Erythroblast (primary cell): ENCODE measurements at regions not wholly inside any gene's neighbourhood (a gene's known extent, or its start where the extent isn't known, plus 50 kb on each side); places are given as distances from the start of the nearest gene placed in this dataset.
A peak's percentile ranks its signal among the peaks of the same experiment; 100 is the strongest.

Experiments
- DNase-seq, 2 experiments: peaks; one replicate each; lab custom pipeline; 2025; lab: John Stamatoyannopoulos, UW
- GATA1 ChIP-seq: IDR thresholded peaks from 2 replicates; pipeline ENCODE4 v1.6.1; 2011; ENCODE audit warnings: low read depth, mild to moderate bottlenecking, control low read depth, low read length, moderate library complexity
- POLR2A ChIP-seq: IDR thresholded peaks from 2 replicates; pipeline ENCODE4 v1.6.1; 2011; ENCODE audit warnings: mild to moderate bottlenecking, low read length

- no peak for TF ChIP-seq POLR2A
- TF ChIP-seq GATA1: no peak
- no peak for DNase-seq
Measured at GRCh38 chr5:136432705-136433104, 67.4 kb upstream of the TRPC7 start.

DNA sequence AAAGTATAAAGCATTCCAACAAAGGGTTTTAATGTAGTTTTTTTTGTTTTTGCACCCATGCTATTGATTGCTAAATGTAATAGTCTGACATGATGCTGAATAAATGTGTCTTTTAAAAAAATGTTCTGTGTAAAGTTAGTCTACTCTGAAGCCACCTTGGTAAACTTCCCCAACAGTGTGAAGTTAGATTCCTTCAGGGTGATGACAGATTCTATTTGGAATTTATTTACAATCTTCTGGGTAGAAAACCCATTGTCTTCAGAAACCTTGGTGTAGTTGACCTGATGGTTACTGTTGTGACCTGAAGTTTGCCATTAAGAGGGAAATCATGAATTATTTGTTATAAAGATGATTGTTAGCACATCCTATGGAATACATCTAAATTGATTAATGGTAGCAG is 64.7 kb upstream of the TRPC7 start:
- TF ChIP-seq GATA1: no peak
- no peak for TF ChIP-seq POLR2A

DNA sequence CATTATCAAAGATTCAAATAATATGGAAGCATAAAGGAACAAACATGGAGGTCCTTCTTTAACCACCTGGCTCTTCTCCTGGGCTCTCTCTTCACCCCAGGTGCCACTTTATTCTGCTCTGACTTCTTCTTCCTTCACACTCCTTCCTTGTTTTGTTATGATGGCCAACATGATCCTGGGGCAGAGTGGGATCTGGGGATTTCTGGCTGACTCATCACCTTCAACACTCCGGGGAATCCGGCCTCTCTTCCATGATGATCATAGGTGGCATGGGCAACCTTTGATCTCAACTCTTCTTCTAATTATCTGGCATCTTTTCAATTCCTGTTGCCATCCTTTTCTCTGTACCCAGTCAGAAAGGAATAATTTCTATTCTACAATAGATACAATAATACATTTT is 62.1 kb upstream of the TRPC7 start:
- TF ChIP-seq GATA1 (no peak), POLR2A (no peak)
- DNase-seq: no peak

More for the DNA sequence above, 64.7 kb upstream of the TRPC7 start:
- no peak for DNase-seq

DNA sequence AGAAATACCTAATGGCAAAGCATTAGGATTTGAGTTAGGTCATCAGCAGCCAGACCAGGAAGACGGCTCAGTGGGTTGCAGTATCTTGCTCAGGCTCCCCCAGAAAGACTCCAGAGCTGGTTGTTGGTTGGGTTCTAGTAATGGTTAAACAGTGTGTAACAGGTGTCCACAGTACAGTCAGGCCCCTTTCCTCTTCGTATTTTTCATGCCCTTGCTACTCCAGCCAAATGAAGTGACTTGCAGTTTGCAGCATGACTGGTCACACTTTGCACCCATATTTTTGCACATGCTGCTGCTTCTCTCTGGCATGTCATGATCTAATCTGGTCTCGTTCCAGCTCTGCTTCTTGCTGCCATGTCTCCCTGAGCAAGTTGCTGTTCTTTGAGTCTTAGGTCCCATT is 60.6 kb upstream of the TRPC7 start:
- DNase-seq: peak; percentile 4 to 38
- TF ChIP-seq POLR2A (no peak), GATA1 (no peak)

DNA sequence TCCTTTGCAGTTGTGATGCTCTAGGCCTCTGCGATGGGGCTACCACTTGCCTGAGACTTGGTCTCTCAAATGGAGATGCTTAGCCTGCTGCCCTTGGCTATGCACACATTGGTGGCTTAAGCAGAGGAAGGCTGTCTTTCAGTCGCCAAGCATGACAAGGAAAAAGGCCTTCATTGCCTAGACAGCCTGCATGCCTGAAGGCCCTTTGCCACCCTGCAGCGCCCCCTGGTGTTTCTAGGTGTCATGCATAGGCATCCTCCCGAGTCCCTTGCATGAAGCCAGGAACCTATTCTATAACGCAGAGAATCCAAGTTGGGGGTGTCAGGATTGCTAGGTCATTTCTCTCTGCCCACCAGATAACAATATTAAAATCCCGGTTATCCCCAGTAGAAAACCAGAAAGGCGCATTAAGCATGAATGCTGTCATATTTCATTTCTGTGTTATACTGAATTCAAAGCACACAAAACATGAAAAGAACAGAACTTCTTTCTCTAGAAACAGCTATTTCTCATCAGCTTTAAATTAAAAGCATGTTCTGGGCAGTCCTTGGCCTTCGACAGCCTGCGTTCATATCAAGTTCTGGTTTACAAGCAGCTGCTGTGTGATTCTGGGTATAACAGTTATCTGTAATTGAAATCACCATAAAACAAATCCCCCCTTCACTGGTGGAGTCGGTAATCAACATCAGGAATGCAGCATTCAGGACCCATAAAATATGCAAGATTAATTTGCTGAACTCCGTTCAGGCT is 59.7 kb upstream of the TRPC7 start:
- TF ChIP-seq POLR2A (no peak), GATA1 (no peak)
- peak; percentile 55 to 79 for DNase-seq

- DNase-seq: no peak
- TF ChIP-seq POLR2A: no peak
- TF ChIP-seq GATA1: no peak
Measured at GRCh38 chr5:136423944-136424606, 58.7 kb upstream of the TRPC7 start.

GRCh38 chr5:136420168-136420898 is 55.0 kb upstream of the TRPC7 start:
- DNase-seq: no peak
- TF ChIP-seq POLR2A: no peak
- no peak for TF ChIP-seq GATA1

GRCh38 chr5:136418301-136418700 is 53.0 kb upstream of the TRPC7 start:
- TF ChIP-seq GATA1 (no peak), POLR2A (no peak)
- DNase-seq: no peak
